Activated naive CD8-positive, alpha-beta T cell treated with anti-CD3 and anti-CD28 coated beads, Interleukin-2, amount 50 U/mL, for 16 hours (primary cell): ENCODE measurements at regions not wholly inside any gene's neighbourhood (a gene's known extent, or its start where the extent isn't known, plus 50 kb on each side); places are given as distances from the start of the nearest gene placed in this dataset.

Experiments used
- DNase-seq: peaks from one replicate; pipeline ENCODE4 v3.0.0-alpha.2; 2020; ENCODE audit warnings: low read depth, low spot score

DNA sequence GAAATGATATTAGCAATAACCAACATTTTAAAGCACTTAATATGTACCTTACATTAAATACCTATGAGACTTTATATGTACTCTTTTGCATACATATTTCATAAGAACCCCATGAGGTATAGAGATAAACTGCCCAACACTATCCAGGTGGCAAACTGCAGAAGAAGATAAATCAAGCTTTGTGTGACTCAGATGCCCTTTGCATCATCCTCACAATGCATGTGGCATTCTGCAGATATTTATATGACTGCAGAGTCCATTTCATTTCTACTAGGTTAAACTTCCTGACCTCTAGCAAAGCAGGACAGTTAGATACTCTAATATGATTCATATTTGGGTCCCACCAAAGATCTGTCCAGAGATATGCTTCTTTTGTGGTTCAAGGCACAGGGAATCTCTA is 85.6 kb upstream of the RASGEF1B start:
- DNase-seq, result no peak

DNA sequence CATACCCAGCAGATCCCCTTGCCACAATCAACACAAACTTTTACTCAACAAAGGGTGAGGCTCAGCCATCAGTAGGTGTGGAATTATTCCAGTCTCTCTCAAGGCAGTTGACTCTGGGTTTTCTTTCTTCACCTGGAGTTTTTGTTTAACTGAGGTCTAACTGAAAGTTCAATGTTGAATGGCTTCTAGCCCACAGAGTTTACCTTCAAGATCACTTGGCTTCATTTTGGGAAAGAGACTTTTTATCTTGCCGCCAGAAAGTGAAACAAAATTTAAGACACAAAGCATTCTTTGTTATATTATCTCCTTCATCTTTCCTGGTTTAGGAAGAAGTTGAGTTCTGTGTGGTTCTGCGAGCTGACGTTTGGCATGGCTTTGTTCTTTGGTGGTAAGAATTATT is 83.8 kb upstream of the RASGEF1B start:
- no peak for DNase-seq

- DNase-seq, result no peak
These were observed 80.4 kb upstream of the RASGEF1B start for GRCh38 chr4:81552086-81552485.

- DNase-seq, result no peak
These were observed 78.7 kb upstream of the RASGEF1B start for GRCh38 chr4:81550388-81550859.

DNA sequence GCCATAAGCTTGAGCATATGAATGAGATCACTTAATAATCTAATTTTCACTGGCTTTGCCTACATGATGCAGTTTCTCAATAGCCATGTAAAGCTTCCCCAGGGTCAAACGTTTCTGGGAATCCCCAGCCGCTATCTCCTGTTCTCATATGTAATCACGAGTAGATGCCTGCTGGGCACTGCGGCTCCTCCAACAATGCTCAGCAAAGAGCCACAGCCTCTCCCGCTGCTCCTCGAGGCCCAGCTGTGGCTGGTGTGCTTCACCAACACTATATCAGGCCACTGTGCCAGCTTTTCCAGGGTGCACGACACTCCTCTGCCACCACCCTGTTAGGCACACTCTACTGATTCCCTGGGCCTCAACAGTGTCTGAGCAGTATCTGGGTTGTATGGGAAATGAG is 78.3 kb upstream of the RASGEF1B start:
- no peak for DNase-seq

GRCh38 chr4:81546777-81547176 is 75.1 kb upstream of the RASGEF1B start:
- no peak for DNase-seq

DNA sequence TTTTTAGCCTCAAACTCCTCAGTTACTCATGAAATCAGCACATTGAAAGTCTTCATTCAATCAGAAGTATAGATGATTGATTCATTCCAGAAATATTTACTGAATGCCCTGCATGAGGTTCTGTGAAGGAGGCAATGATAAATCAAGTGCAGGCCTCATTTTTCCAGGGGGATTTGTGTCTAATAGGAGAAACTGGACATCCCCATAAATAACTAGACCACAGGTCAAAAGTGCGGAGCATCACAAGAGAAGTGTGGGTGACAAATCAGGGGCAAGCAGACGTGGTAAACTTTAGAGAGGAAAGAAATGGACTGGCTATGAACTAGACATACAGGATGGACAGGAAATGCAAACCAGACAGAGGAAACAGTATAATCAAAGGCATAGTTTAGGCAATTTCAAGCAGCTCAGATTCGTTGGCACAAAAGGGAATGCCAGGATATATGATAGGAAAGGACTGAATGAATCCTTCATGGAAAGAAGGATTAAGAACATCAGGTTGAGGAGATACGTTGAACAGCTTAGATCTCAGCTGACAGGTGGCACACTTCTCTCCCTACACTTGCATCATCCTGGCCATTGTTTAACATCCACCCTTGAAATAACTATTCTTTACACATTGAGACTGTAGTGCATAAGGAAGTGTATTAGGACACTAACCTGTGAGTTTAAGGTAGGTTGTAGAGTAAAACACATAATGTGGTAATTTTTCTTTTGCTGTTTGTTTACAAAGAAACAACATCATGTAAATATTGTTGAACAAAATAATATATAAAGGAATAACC is 69.6 kb upstream of the RASGEF1B start:
- DNase-seq, result no peak

DNA sequence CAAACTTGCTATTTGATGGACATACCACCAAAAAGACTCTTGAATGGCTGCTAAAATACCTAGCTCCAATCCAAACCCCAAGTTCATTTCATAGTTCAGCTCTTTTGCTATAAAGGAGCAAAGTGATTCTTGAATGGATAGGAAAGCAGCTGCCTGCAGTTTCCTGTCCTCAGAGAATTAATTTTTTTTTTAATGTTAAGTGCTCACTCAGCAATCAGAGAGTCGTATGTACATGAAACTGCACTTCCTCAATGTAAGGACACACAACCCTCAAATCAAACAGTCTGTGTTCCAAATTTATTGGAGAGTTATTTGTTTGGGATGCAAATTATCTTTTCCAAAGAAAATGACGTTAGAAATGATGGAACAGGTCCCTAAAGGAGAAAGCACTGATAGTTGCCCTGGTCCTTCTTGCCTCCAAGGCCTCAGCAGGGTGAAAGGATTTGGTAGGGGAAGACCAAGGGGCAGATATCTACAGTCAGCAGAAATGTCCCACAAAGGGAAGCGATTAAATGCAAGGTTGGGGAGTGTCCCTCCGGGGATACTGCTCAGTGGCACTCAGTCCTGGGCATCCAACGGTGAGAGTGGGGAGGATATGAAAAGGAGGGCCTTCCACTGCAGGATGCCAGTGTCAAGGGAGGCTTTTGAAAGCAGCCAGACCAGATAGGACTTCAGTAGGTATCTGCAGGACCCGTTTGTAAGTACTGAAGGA is 67.2 kb upstream of the RASGEF1B start:
- DNase-seq, result no peak

DNA sequence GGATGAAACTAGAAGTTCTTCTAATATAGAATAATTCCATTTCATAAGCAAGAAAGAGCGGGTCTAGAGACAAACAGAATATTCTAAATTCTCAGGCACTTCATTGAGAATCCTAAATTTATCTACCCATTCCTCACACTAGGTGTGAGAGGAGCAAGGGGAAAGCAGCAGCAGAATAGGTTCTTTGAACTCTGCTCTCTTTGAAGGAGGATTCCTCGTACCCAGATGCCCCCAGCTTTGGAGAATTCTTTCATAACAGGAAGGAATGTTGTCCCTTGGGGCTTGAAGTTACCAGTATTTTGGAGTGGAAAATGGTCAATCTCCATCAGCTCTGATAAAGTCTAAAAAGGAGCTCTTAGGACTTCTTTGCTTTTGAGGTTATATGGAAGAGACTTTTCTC is 59.7 kb upstream of the RASGEF1B start:
- no peak for DNase-seq

GRCh38 chr4:81528979-81529378 is 57.3 kb upstream of the RASGEF1B start:
- DNase-seq, result no peak

DNA sequence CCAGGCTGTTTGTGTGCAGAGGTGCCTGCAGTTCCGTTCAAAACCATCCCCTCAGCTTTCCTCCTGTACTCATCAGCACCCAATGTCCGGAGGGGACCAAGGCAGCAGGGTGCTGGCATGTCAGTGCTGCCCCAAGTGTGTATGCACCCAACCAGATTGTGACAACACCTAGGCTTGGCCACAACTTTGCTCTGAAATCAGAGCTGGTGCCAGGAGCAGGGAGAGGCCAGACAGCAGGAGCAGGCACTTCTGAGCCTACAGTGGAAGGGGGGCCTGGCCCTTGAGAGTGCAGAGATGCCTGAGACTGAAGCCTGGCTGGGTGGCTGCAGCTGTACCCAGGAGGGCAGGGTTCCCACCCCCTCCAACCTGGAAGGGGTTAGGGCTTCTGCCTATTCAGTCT is 56.5 kb upstream of the RASGEF1B start:
- DNase-seq, result no peak

DNA sequence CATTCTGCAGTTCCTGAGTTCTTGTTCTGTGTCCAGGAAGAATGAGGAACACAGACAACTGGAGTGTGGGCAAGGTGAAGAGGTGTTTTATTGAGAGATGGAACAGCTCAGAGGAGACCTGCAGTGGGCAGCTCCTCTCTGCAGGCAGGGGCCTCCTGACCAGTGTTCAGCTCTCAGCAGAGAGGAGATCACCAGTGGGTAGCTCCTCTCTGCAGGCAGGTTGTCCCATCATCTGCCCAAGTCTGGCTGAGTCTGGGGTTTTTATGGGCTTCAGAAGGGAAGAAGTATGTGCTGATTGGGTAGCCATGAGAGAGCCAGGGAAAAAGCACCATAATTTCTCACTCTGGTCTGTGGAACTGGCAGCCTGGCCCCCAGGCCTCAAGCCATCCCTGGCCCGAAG is 56.0 kb upstream of the RASGEF1B start:
- no peak for DNase-seq

GRCh38 chr4:81527115-81527514 is 55.4 kb upstream of the RASGEF1B start:
- DNase-seq, result no peak

DNA sequence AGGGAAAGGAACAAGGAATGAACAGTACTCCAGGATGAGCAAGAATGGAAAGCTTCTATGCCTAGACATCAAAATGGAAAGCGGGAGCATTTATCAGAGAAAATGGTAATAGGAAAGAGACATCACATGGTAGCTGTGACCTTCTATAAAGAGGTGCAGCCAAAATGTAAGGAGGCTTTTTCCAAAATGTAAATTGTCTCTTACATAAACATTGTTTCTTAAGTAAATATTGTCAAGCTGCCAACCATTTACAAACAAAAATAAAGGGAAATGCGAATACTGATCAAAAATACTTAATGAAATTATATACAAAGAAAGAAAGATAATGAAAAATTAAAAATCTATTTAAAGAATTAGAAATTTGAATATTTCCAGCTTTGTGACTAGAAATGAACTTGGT is 55.0 kb upstream of the RASGEF1B start:
- no peak for DNase-seq

DNA sequence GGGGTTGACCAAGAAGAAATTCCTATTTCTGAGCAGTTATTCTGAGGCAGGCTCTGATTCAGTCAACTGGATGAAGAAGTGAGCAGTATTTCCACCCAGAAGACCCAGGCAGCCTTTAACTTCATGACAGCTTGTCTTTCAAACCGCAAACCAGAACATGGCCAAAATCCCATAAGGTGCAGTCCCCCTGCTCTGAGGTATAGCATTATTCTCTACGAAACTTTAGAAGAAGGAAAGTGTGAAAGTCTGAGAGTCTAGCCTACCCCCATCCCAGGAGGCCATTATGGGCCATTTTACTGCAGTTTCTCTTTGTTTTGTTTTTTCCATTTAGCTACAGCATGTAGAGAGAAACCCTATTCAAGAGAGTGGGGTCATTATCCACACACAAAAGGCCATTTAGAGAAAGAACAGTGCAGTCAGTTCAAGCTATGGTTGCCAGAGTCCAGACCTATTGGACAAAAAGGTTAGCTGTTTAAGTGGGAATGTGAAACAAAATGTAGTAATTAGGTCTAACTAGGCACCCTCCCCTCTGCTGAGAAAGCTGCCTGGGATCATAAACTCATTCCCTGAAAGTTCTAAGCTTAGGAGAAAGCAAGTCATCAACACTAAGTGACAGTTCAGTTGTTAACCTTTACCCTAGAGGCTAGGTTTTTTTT is 52.1 kb upstream of the RASGEF1B start:
- DNase-seq, result no peak

DNA sequence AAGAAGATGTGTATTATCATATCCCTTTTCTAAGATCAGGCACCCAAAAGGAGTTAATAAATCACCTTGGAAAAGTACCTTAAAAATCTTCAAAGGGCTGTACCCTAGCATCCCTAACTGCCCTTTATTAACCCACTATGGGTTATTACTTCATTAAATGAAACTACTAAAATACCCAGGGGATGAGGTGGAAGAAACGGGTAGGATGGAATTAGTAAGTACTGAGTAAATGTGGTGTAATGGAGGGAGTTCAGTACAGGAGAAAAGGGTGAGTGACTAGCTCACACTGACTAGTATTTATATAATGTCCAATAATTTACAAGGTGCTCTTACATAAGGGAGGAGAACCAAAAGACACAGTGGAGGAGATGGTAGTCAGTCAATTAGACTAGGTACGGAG is 51.0 kb upstream of the RASGEF1B start:
- DNase-seq, result no peak

DNA sequence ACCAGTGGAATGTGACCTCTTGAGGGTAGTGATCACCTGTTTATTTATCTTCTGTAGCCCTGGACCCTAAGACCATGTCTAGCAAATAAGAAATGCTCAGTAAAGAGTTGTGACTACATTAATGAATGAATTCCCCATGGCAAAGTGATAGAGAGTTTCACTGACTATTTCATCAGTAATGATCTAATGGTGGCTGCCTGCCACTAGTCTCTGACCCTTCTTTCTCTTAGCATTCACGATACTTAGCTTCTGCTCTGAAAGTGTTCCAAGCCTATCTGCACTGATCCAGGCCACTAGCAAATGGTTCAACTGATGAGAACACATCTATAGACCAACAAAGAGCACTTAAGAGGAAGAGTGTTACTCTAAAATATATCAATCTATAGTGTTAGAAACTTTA is 50.0 kb upstream of the RASGEF1B start:
- DNase-seq, result no peak
